Activated T-cell treated with anti-CD3 and anti-CD28 coated beads for 48 hours (primary cell): ENCODE measurements at regions not wholly inside any gene's neighbourhood (a gene's known extent, or its start where the extent isn't known, plus 50 kb on each side); places are given as distances from the start of the nearest gene placed in this dataset.

Experiments
- DNase-seq: peaks from one replicate; pipeline ENCODE4 v3.0.0-alpha.2; 2020; ENCODE audit warnings: low read depth

- no peak for DNase-seq
Measured at GRCh38 chr16:48942996-48943395, 333.0 kb upstream of the N4BP1 start.

- DNase-seq: no peak
Measured at GRCh38 chr16:48936811-48937210, 326.8 kb upstream of the N4BP1 start.

GRCh38 chr16:48932216-48932855 lies 322.4 kb upstream of the N4BP1 start:
- no peak for DNase-seq

GRCh38 chr16:48930951-48931553 lies 321.1 kb upstream of the N4BP1 start:
- no peak for DNase-seq

- no peak for DNase-seq
Measured at GRCh38 chr16:48919791-48920190, 309.8 kb upstream of the N4BP1 start.

- DNase-seq: no peak
Measured at GRCh38 chr16:48918520-48919258, 308.7 kb upstream of the N4BP1 start.

- no peak for DNase-seq
Measured at GRCh38 chr16:48916566-48916965, 306.6 kb upstream of the N4BP1 start.

GRCh38 chr16:48914070-48914469 lies 304.1 kb upstream of the N4BP1 start:
- DNase-seq: no peak

GRCh38 chr16:48913384-48913783 lies 303.4 kb upstream of the N4BP1 start:
- no peak for DNase-seq

GRCh38 chr16:48912360-48912759 lies 302.4 kb upstream of the N4BP1 start:
- DNase-seq: no peak

GRCh38 chr16:48911700-48912099 lies 301.7 kb upstream of the N4BP1 start:
- DNase-seq: no peak

- no peak for DNase-seq
Measured at GRCh38 chr16:48910214-48910613, 300.2 kb upstream of the N4BP1 start.

GRCh38 chr16:48909231-48909630 lies 299.3 kb upstream of the N4BP1 start:
- DNase-seq: no peak

- DNase-seq: no peak
Measured at GRCh38 chr16:48907906-48908634, 298.1 kb upstream of the N4BP1 start.

- DNase-seq: no peak
Measured at GRCh38 chr16:48905632-48906505, 295.9 kb upstream of the N4BP1 start.

GRCh38 chr16:48904333-48904732 lies 294.4 kb upstream of the N4BP1 start:
- DNase-seq: no peak

GRCh38 chr16:48903039-48903438 lies 293.1 kb upstream of the N4BP1 start:
- no peak for DNase-seq

GRCh38 chr16:48901712-48902374 lies 291.9 kb upstream of the N4BP1 start:
- DNase-seq: no peak

- DNase-seq: no peak
Measured at GRCh38 chr16:48899500-48899899, 289.5 kb upstream of the N4BP1 start.

- no peak for DNase-seq
Measured at GRCh38 chr16:48897698-48898205, 287.8 kb upstream of the N4BP1 start.

- no peak for DNase-seq
Measured at GRCh38 chr16:48895142-48895541, 285.2 kb upstream of the N4BP1 start.
